GM18505 (cell line): ENCODE measurements at regions not wholly inside any gene's neighbourhood (a gene's known extent, or its start where the extent isn't known, plus 50 kb on each side); places are given as distances from the start of the nearest gene placed in this dataset.

ENCODE experiments used
- ATAC-seq: cut with Tn5 transposase; IDR thresholded peaks from one replicate; pipeline ENCODE4 v1.9.1; 2021; ENCODE audit not compliant: unreplicated experiment
- POLR2A ChIP-seq: IDR thresholded peaks from 4 replicates; pipeline ENCODE4 v1.6.1; 2011; ENCODE audit warnings: borderline replicate concordance; ENCODE audit not compliant: insufficient read depth, insufficient read length; ENCODE audit errors: extremely low read depth

DNA sequence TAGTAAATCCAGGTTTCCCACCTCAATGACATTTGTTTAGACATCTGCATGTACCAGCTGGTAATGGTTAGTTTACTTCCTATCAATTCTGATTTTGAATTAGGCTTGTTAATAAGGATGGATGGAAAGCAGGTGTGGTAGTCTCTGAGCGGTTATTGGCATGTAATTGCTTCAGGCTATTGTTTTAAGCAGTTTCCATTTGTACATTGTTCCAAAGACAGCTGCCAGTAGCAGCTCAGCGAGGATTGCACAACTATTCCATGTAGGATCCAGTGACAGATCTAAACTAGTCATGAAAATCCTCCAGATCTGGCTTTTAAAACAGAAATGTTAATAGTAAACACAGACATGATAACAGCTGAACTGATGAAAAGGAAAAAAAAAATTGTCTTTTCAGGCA is 436.0 kb upstream of the ADARB2 start:
- ATAC-seq: no peak
- TF ChIP-seq POLR2A: no peak

DNA sequence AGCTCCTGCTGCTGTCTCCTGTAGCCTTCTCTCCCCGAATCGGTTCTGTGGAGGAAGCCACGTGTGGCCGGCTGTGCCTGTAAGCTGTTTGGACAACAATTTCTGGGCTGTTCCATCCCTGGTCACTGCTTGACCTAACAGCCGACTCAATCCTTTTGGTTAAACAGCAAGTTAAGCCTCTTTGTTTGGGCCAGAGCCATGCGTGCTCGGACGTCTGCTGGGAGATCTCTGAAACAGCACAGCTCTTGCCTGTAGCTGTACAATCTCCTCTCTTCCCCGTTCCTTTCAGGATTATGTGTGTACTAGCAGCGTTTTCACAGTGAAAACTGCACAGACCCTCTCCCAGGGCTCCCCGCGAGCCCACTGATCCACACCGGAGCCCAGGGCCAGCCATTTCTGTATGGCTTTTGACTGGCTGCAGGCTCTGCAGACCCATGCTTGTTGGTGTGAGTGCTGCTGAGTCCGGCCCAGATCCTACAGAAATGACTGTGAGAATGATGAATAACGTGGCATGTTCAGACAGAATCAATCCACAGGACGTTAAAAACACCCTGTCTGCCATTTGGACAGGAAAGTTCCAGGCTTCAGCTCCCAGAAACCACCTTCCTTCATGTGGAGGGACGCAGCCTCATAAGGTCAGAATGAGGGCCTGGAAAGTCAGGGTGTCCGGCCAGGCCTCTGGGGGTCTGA is 428.6 kb upstream of the ADARB2 start:
- no peak for ATAC-seq
- no peak for TF ChIP-seq POLR2A

DNA sequence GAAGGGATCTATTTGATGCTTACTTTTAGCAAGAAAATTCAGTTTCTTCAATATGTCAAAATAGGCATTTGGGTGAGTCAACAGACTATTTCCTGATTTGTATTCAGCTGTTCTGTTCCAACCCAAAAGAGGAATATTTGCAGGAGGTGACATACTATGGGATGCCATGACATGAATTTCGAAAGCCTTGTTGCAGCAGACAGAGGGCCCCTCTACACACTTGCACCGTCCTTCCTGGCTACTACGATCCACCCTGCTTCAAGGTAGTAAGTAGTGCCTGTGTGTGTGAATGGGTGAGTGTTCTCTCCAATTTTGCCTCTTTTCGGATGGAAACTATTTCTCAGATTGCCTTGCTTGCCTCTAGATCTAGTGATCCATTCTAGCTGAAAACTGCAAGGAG is 413.0 kb upstream of the ADARB2 start:
- no peak for TF ChIP-seq POLR2A
- no peak for ATAC-seq

GRCh38 chr10:2145926-2146478 is 408.7 kb upstream of the ADARB2 start:
- ATAC-seq: no peak
- TF ChIP-seq POLR2A: no peak

- no peak for ATAC-seq
- TF ChIP-seq POLR2A: no peak
These were observed 408.2 kb upstream of the ADARB2 start for GRCh38 chr10:2145491-2145890.

DNA sequence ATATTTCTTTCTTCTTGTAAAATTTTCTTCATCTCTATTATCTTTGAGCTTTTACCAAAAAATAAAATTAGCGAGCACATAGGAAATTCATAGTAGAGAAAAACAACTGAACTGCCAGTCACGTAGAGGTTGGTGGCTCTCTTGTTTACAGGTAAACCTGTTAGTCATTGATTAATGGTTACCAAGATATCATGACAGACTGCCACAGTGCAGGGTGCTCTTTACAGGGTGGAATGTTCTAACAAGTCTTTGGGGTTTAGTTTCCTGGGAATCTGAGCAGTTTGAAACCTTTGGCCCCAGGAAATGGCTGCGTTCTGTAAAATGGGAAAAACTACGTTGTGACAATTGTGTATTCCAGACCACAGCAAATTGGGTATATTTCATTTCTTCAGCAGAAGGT is 407.3 kb upstream of the ADARB2 start:
- TF ChIP-seq POLR2A: no peak
- ATAC-seq: no peak

DNA sequence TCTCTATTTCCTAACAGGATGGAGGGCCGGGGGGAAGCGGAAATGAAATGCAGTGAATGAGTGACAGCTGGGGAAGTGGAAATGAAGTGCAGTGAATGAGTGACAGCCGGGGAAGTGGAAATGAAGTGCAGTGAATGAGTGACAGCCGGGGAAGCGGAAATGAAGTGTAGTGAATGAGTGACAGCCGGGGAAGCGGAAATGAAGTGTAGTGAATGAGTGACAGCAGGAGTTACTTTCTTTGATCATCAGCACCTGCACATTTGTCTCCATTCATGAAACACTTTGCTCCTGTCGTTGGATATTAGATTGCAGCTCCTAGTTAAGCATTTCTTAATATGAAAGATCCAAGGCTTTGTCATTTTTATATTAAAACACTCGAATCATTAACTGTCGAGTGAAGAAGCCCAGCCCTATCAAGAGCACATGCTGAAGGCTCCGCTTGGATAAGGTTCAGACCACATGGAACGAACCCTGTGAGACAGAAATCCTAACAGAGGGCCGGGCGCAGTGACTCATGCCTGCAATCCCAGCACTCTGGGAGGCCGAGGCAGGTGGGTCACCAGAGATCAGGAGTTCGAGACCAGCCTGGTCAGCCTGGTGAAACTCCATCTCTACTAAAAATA is 406.0 kb upstream of the ADARB2 start:
- no peak for TF ChIP-seq POLR2A
- ATAC-seq: no peak

GRCh38 chr10:2139746-2140145 is 402.4 kb upstream of the ADARB2 start:
- no peak for ATAC-seq
- TF ChIP-seq POLR2A: no peak

- no peak for TF ChIP-seq POLR2A
- ATAC-seq: peak; percentile 65
These were observed 400.3 kb upstream of the ADARB2 start for GRCh38 chr10:2137549-2138174.

DNA sequence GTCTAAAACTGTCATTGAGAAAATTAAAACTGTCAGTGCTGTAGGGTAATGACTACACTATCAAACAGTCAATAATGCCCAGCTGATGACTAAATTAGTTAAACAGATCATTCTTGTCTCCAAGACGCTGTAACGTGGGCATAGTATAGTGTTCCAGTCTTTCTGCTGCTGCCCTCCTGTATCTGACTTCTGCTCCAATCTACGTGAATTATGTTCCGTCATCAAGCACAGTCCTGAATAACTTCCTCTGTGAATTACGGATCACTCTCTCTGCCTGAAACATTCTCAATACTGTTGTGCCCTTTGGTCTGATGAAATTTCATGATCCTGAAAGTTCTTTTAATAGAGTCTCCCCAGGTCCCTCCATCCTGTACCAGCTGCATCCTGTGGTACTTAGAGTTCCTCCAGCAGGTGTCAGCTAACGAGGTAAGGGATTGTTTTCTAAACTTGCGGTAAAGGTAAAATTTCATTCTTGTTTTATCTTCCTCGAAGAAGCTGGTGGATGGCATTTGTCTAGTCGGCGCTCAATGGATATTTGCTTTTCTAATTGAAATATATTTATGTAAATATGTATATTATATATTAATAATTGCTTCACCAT is 393.5 kb upstream of the ADARB2 start:
- no peak for TF ChIP-seq POLR2A
- ATAC-seq: no peak

DNA sequence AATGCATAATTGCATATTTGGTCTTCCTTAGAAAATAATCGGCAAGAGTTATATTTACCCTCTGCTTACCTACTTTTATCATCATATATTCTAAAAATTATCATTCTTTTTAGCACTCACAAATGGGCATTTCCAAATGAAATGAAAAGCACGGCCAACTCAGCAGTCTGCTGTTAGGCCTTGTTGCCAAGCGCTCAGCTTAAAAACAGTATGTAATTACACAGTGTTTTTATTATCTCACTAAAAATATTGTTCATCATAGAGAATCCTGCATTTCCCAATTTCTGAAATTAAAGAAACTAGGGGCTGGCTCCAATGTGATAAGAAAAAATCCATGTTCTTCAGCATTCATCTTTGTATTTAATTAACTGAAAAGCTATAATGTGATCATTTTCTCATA is 391.7 kb upstream of the ADARB2 start:
- ATAC-seq: no peak
- no peak for TF ChIP-seq POLR2A

DNA sequence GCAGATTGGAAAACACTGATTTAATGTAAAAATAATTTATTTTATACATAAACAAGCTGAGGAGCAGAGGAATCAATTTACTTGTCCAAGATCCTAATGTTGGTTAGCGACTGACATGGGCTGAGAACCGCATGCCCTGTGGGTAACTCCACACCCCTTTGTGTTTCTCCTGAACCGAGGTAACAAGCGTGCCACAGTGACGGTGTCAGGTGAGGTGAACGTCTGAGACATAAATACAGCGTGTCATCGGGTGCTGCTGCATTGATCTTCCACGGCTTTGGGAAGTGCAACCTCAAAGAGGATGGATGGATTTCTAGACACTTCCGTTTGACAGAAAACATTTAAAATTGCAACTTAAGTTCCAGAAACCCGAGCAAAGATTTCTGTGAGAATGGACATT is 386.8 kb upstream of the ADARB2 start:
- ATAC-seq: no peak
- no peak for TF ChIP-seq POLR2A

- ATAC-seq: no peak
- no peak for TF ChIP-seq POLR2A
These were observed 385.3 kb upstream of the ADARB2 start for GRCh38 chr10:2122431-2123124.
